OCI-LY7 (cell line): ENCODE measurements at regions not wholly inside any gene's neighbourhood (a gene's known extent, or its start where the extent isn't known, plus 50 kb on each side); places are given as distances from the start of the nearest gene placed in this dataset.

ENCODE experiments used
- BruUV-seq: library from RNA; stranded (reverse); fragments of 400-500 nt; replicated peaks from 2 replicates; lab custom pipeline; 2021; lab: Mats Ljungman, UMichigan
- CTCF ChIA-PET: fragments of 300-600 bp; sonication (Branson Sonifier 250); formaldehyde crosslinking; loops from one replicate; lab custom pipeline; 2022; ENCODE audit warnings: antibody characterized with exemption; ENCODE audit not compliant: unreplicated experiment; lab: Charles Lee
- POLR2A ChIA-PET: fragments of 300-600 bp; sonication (Branson Sonifier 250); formaldehyde crosslinking; loops from one replicate; lab custom pipeline; 2022; ENCODE audit warnings: antibody characterized with exemption; lab: Charles Lee
- DNase-seq: peaks from one replicate; pipeline ENCODE4 v3.0.0-alpha.2; 2015; ENCODE audit warnings: low spot score
- H2AFZ ChIP-seq: fragments of 200-600 bp; sonication (generic), shearing (Covaris generic); 2 replicates; pipeline ENCODE4 v1.6.1; 2014; ENCODE audit warnings: mild to moderate bottlenecking, antibody characterized with exemption, low read length, moderate library complexity
- H3K27ac ChIP-seq: fragments of 200-600 bp; sonication (generic); 2 replicates; pipeline ENCODE4 v1.5.1; 2014; ENCODE audit warnings: mixed run types, low read depth, mild to moderate bottlenecking, moderate library complexity, low read length, inconsistent platforms; ENCODE audit not compliant: poor library complexity, severe bottlenecking
- H3K36me3 ChIP-seq: fragments of 200-600 bp; sonication (generic); 2 replicates; pipeline ENCODE4 v1.6.1; 2014; ENCODE audit warnings: mild to moderate bottlenecking, antibody characterized with exemption, low read length, moderate library complexity, mixed read lengths; ENCODE audit not compliant: insufficient read depth
- H3K4me1 ChIP-seq: fragments of 200-600 bp; sonication (generic); 2 replicates; pipeline ENCODE4 v1.5.1; 2014; ENCODE audit warnings: mild to moderate bottlenecking, low read length; ENCODE audit not compliant: insufficient read depth, poor library complexity, severe bottlenecking
- H3K4me2 ChIP-seq: fragments of 200-600 bp; sonication (generic); 2 replicates; pipeline ENCODE4 v1.6.1; 2014; ENCODE audit warnings: mild to moderate bottlenecking, low read length
- H3K4me3 ChIP-seq: fragments of 200-600 bp; sonication (generic); 2 replicates; pipeline ENCODE4 v1.5.1; 2014; ENCODE audit warnings: mild to moderate bottlenecking, low read depth, low read length; ENCODE audit not compliant: poor library complexity, severe bottlenecking
- H3K79me2 ChIP-seq: fragments of 200-600 bp; sonication (generic); 2 replicates; pipeline ENCODE4 v1.6.1; 2016; ENCODE audit warnings: low read depth, mild to moderate bottlenecking, low read length, moderate library complexity, mixed read lengths; ENCODE audit not compliant: insufficient read depth
- H3K9me2 ChIP-seq: fragments of 200-600 bp; sonication (generic); 2 replicates; pipeline ENCODE4 v1.6.1; 2016; ENCODE audit warnings: mild to moderate bottlenecking, low read length, mixed read lengths; ENCODE audit not compliant: insufficient read depth
- H3K9me3 ChIP-seq: fragments of 200-600 bp; sonication (generic); 2 replicates; pipeline ENCODE4 v1.6.1; 2014; ENCODE audit warnings: mild to moderate bottlenecking, mixed run types, low read length, mixed read lengths
- H4K20me1 ChIP-seq: fragments of 200-600 bp; sonication (generic); 2 replicates; pipeline ENCODE4 v1.6.1; 2014; ENCODE audit warnings: mild to moderate bottlenecking, antibody characterized with exemption, low read length, moderate library complexity, mixed read lengths; ENCODE audit not compliant: insufficient read depth
- CTCF ChIP-seq: fragments of 200-600 bp; sonication (generic); conservative IDR thresholded peaks from 2 replicates; pipeline ENCODE4 v1.5.1; 2014; ENCODE audit warnings: mild to moderate bottlenecking, antibody characterized with exemption, low read length, moderate library complexity, mixed read lengths
- EZH2phosphoT487 ChIP-seq: fragments of 200-600 bp; sonication (generic); IDR thresholded peaks from 2 replicates; pipeline ENCODE4 v1.6.1; 2018; ENCODE audit warnings: low read depth, borderline replicate concordance, mild to moderate bottlenecking, mixed run types, antibody characterized with exemption, low read length, moderate library complexity, mixed read lengths
- intact Hi-C: fragments of 100-400 bp; cut with micrococcal nuclease; formaldehyde crosslinking; loops from one replicate; pipeline ENCODE4 v1.10.0; 2022; ENCODE audit not compliant: unreplicated experiment

GRCh38 chr2:145010635-145011034 is 490.7 kb upstream of the ZEB2 start:
- Histone ChIP-seq H3K27ac (no peak overlapping the region), H3K9me3 (no peaks in the 10 kb centered on the region), H3K36me3 (no peaks in the 10 kb centered on the region), H3K4me1 (peaks cover 4% of the 10 kb centered on the region), H4K20me1 (no peaks in the 10 kb centered on the region), H3K4me2 (no peak overlapping the region), H2AFZ (no peak overlapping the region), H3K79me2 (no peaks in the 10 kb centered on the region), H3K4me3 (no peak overlapping the region), H3K9me2 (no peaks in the 10 kb centered on the region)
- peak; percentile 4 for DNase-seq
- TF ChIP-seq CTCF, result no peak
- no peak for TF ChIP-seq EZH2phosphoT487
- ChIA-PET POLR2A (interaction anchor here (0.7 kb wide), 1 partner anchor 483 kb away, joined by 3 read pairs; no protein-coding TSS in a partner anchor), CTCF (no interaction called here)
- no TSS peak for BruUV-seq
- intact Hi-C loops, result no loop called here

GRCh38 chr2:145007960-145008263 is 488.0 kb upstream of the ZEB2 start:
- BruUV-seq, result no TSS peak
- Histone ChIP-seq H2AFZ (no peak overlapping the region), H3K4me3 (no peak overlapping the region), H3K9me3 (no peaks in the 10 kb centered on the region), H3K9me2 (no peaks in the 10 kb centered on the region), H3K4me1 (peaks cover 4% of the 10 kb centered on the region), H3K4me2 (no peak overlapping the region), H3K27ac (no peak overlapping the region), H3K36me3 (no peaks in the 10 kb centered on the region), H4K20me1 (no peaks in the 10 kb centered on the region), H3K79me2 (no peaks in the 10 kb centered on the region)
- CTCF ChIA-PET, result no interaction called here
- no peak for DNase-seq
- intact Hi-C loops, result loop anchor here (10.0 kb wide), 1 partner anchor 407 kb away; no protein-coding TSS in a partner anchor
- TF ChIP-seq CTCF (no peak), EZH2phosphoT487 (no peak)
- POLR2A ChIA-PET, result no interaction called here

- H3K27ac ChIP-seq, result no peak overlapping the region
- H3K4me1 ChIP-seq, result peaks cover 4% of the 10 kb centered on the region
- H3K9me2 ChIP-seq, result no peaks in the 10 kb centered on the region
- no peak overlapping the region for H3K4me2 ChIP-seq
- no peak for DNase-seq
- no peak overlapping the region for H3K4me3 ChIP-seq
- intact Hi-C loops, result loop anchor here (10.0 kb wide), 1 partner anchor 407 kb away; no protein-coding TSS in a partner anchor
- H3K9me3 ChIP-seq, result no peaks in the 10 kb centered on the region
- no peaks in the 10 kb centered on the region for H3K36me3 ChIP-seq
- BruUV-seq, result no TSS peak
- CTCF ChIA-PET, result no interaction called here
- no peaks in the 10 kb centered on the region for H3K79me2 ChIP-seq
- no peak overlapping the region for H2AFZ ChIP-seq
- no peaks in the 10 kb centered on the region for H4K20me1 ChIP-seq
- POLR2A ChIA-PET, result no interaction called here
- no peak for TF ChIP-seq CTCF
- no peak for TF ChIP-seq EZH2phosphoT487
Measured at GRCh38 chr2:145007093-145007959, 487.4 kb upstream of the ZEB2 start.
